Choroid plexus epithelial cell (primary cell): ENCODE measurements at regions not wholly inside any gene's neighbourhood (a gene's known extent, or its start where the extent isn't known, plus 50 kb on each side); places are given as distances from the start of the nearest gene placed in this dataset.

Experiments
- DNase-seq: peaks from one replicate; pipeline ENCODE4 v3.0.0-alpha.2; 2010; ENCODE audit warnings: low read depth
- H3K4me3 ChIP-seq: 2 replicates; pipeline ENCODE4 v1.5.1; 2011; ENCODE audit warnings: low read depth, mild to moderate bottlenecking, control low read depth, low read length, moderate library complexity
- TF ChIP-seq, protein P1 (sequence below): conservative IDR thresholded peaks from 2 replicates; pipeline ENCODE4 v1.5.1; 2011; ENCODE audit warnings: low read depth, mild to moderate bottlenecking, control low read depth, inconsistent platforms, low read length, moderate library complexity

- TF ChIP-seq, protein P1, sequence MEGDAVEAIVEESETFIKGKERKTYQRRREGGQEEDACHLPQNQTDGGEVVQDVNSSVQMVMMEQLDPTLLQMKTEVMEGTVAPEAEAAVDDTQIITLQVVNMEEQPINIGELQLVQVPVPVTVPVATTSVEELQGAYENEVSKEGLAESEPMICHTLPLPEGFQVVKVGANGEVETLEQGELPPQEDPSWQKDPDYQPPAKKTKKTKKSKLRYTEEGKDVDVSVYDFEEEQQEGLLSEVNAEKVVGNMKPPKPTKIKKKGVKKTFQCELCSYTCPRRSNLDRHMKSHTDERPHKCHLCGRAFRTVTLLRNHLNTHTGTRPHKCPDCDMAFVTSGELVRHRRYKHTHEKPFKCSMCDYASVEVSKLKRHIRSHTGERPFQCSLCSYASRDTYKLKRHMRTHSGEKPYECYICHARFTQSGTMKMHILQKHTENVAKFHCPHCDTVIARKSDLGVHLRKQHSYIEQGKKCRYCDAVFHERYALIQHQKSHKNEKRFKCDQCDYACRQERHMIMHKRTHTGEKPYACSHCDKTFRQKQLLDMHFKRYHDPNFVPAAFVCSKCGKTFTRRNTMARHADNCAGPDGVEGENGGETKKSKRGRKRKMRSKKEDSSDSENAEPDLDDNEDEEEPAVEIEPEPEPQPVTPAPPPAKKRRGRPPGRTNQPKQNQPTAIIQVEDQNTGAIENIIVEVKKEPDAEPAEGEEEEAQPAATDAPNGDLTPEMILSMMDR = no peak
- DNase-seq = no peak
- no peak overlapping the region for H3K4me3 ChIP-seq
These were observed 120.1 kb upstream of the ERCC6L2 start for GRCh38 chr9:95755421-95755730.

- TF ChIP-seq, protein P1 = no peak
- no peak overlapping the region for H3K4me3 ChIP-seq
- no peak for DNase-seq
These were observed 120.7 kb upstream of the ERCC6L2 start for GRCh38 chr9:95754533-95755420.

GRCh38 chr9:95753762-95754465 is 121.6 kb upstream of the ERCC6L2 start:
- TF ChIP-seq, protein P1 = no peak
- DNase-seq = no peak
- H3K4me3 ChIP-seq = no peak overlapping the region

DNA sequence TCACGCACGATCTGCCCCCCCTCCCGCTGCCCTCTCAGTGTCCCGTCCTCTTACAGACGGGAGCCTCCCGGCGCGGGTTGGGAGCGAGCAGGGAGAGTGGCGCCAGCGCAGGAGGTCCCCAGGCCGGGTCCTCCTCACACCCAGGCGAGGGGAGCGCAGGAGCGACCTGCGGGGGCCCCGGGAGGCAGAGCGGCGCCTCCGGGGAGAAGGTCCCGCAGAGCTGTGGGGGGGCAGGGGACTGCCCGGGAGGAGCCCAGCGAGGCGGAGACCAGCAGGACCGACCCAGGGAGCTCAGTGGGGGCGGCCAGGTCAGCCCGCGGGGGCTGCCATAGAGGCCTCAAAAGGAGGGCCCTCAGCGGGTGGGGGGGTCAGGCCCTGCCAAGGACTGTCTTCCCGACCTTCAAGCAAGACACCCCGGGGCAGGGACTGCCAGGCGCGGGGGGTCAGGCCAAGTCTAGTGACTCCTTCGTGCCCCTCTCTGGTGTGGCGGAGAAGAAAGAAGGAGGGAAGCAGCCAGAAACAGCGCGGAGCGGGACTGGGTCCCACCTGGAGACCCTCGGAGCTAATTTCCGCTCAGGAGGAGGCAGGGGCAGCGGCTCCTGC is 123.3 kb upstream of the ERCC6L2 start:
- no peak for DNase-seq
- TF ChIP-seq, protein P1 = no peak
- H3K4me3 ChIP-seq = no peak overlapping the region

DNA sequence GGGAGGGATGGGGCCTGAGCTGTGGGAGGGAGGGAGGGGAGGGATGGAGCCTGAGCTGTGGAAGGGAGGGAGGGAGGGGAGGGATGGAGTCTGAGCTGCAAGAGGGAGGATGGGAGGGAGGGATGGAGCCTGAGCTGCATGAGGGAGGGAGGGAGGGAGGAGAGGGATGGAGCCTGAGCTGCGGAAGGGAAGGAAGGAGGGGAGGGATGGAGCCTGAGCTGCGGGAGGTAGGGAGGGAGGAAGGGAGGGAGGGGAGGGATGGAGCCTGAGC is 124.0 kb upstream of the ERCC6L2 start:
- no peak overlapping the region for H3K4me3 ChIP-seq
- no peak for DNase-seq
- TF ChIP-seq, protein P1 = no peak

DNA sequence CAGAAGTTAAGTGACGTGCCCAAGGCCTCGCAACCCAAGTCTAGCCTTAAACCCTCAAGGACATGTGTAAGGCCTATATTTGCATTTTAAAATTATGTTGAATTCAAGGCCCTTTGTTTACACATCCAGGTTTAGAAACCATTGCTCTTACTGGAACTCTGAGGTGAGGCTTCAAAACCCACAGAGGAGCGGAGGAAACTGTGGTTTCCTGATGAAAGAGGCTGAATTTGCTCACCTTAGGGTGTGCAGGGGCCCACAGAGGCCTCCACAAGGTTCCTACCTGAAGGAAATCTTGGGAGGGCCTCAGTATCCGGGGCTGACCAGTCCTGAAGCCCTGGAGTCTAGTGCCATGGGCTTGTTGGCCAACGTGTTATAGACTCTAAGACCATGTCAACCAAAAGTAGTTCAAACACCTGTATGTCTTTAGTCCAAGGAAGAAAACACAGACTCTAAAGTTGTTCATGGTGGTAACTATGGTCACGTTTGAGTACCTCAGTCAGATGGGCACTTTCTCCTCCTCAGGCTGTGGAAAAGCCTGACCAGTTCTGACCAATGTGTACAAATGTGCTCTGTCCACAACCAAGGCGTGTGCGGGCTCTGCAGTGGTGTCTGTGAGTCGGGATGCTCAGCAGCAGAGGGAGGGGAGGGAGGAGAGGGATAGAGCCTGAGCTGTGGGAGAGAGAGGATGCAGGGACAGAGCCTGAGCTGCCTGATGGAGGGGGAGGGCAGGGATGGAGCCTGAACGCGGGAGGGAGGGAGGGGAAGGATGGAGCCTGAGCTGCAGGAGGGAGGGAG is 124.6 kb upstream of the ERCC6L2 start:
- TF ChIP-seq, protein P1 = no peak
- DNase-seq = no peak
- no peak overlapping the region for H3K4me3 ChIP-seq
